Peyer's patch (tissue), 4 donors: ENCODE measurements at regions not wholly inside any gene's neighbourhood (a gene's known extent, or its start where the extent isn't known, plus 50 kb on each side); places are given as distances from the start of the nearest gene placed in this dataset.
"Not testable (repeated sequence)": the region's sequence is repeated elsewhere in the genome, so short reads cannot be mapped to it uniquely, and the experiment has no call there.

Experiments
- DNase-seq, 3 donors: peaks; one replicate each; pipeline ENCODE4 v3.0.0-alpha.2; 2017 to 2019
- H3K27ac ChIP-seq, 4 donors: fragments of 200-600 bp; sonication (generic); one replicate each; pipeline ENCODE4 v1.5.1; 2016 to 2019
- H3K27me3 ChIP-seq, 2 donors: fragments of 200-600 bp; sonication (generic); one replicate each; pipeline ENCODE4 v1.5.1; 2019
- H3K36me3 ChIP-seq, 3 donors: fragments of 200-600 bp; sonication (generic); one replicate each; pipeline ENCODE4 v1.5.1; 2016 to 2019
- H3K4me1 ChIP-seq, 4 donors: fragments of 200-600 bp; sonication (generic); one replicate each; pipeline ENCODE4 v1.5.1; 2016 to 2019
- H3K4me3 ChIP-seq, 4 donors: fragments of 200-600 bp; sonication (generic); 1 replicate in 3 of 4; 2 replicates in 1 of 4; pipeline ENCODE4 v1.5.1; 2016 to 2019; ENCODE audit warnings: mild to moderate bottlenecking in 1 of 4
- H3K9me3 ChIP-seq, 4 donors: fragments of 200-600 bp; sonication (generic); one replicate each; pipeline ENCODE4 v1.5.1; 2016 to 2019; ENCODE audit warnings: mild to moderate bottlenecking in 1 of 4
- CTCF ChIP-seq, 6 experiments: fragments of 450-650 bp in 4 of 6; fragments of 200-600 bp in 2 of 6; sonication (generic) in 1 of 6; IDR thresholded peaks; one replicate each; pipeline ENCODE4 v1.5.1; 2017 to 2019; ENCODE audit warnings: antibody characterized with exemption in 6 of 6, mild to moderate bottlenecking in 3 of 6, moderate library complexity in 1 of 6
- POLR2A ChIP-seq, 2 donors: fragments of 450-650 bp; IDR thresholded peaks; one replicate each; pipeline ENCODE4 v1.5.1; 2017; ENCODE audit warnings: antibody characterized with exemption in 2 of 2, mild to moderate bottlenecking in 2 of 2, moderate library complexity in 2 of 2

- Histone ChIP-seq H3K36me3 (no peaks in the 10 kb centered on the region), H3K27ac (no peak overlapping the region), H3K9me3 (no peaks in the 10 kb centered on the region), H3K4me1 (no peaks in the 10 kb centered on the region), H3K4me3 (no peak overlapping the region), H3K27me3 (no peaks in the 10 kb centered on the region)
- no peak for DNase-seq
- TF ChIP-seq CTCF (IDR thresholded peaks at IDR 0.05) (no peak), POLR2A (IDR thresholded peaks at IDR 0.05) (no peak)
Observed at GRCh38 chr6:74187811-74188210, 491.8 kb downstream of the CD109 start.

GRCh38 chr6:74182992-74183391 lies 487.0 kb downstream of the CD109 start:
- Histone ChIP-seq H3K4me1 (no peaks in the 10 kb centered on the region), H3K27ac (no peak overlapping the region), H3K27me3 (no peaks in the 10 kb centered on the region), H3K4me3 (no peak overlapping the region), H3K9me3 (no peaks in the 10 kb centered on the region), H3K36me3 (no peaks in the 10 kb centered on the region)
- DNase-seq, result no peak
- TF ChIP-seq POLR2A (IDR thresholded peaks at IDR 0.05) (no peak), CTCF (IDR thresholded peaks at IDR 0.05) (no peak)

DNA sequence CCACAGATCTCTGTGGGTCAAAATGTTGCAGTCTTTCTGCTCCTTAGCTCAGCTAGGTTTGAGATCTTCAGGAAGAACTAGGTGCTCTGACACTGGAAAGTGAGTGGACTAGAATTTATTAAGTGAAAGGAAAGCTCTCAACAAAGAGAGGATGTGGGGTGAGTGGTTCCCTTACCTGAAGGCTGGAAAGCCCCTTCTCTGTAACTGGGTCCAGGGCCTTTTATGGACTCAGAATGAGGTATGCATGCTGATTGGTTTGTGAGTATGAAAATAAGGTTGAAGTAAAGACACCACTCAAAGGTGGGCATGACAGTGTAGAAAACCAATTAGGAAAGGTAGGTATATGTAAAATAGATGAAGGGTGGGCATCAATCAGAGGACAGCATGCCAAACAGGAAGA lies 485.5 kb downstream of the CD109 start:
- no peaks in the 10 kb centered on the region for H3K36me3 ChIP-seq
- no peaks in the 10 kb centered on the region for H3K27me3 ChIP-seq
- no peak overlapping the region for H3K4me3 ChIP-seq

GRCh38 chr6:74177506-74177905 lies 481.5 kb downstream of the CD109 start:
- Histone ChIP-seq H3K4me3 (no peak overlapping the region), H3K4me1 (no peaks in the 10 kb centered on the region), H3K36me3 (no peaks in the 10 kb centered on the region), H3K9me3 (no peaks in the 10 kb centered on the region), H3K27ac (no peak overlapping the region), H3K27me3 (no peaks in the 10 kb centered on the region)
- DNase-seq, result no peak
- TF ChIP-seq CTCF (IDR thresholded peaks at IDR 0.05) (no peak), POLR2A (IDR thresholded peaks at IDR 0.05) (no peak)

More for the DNA sequence above, 485.5 kb downstream of the CD109 start:
- TF ChIP-seq POLR2A (IDR thresholded peaks at IDR 0.05) (no peak), CTCF (IDR thresholded peaks at IDR 0.05) (no peak)
- DNase-seq, result no peak
- Histone ChIP-seq H3K4me1 (no peaks in the 10 kb centered on the region), H3K9me3 (no peaks in the 10 kb centered on the region), H3K27ac (no peak overlapping the region)

- H3K27ac ChIP-seq, result peak overlapping the region in 1 of 4 donors; percentile 44
Observed at GRCh38 chr6:74170550-74170949, 474.5 kb downstream of the CD109 start.

DNA sequence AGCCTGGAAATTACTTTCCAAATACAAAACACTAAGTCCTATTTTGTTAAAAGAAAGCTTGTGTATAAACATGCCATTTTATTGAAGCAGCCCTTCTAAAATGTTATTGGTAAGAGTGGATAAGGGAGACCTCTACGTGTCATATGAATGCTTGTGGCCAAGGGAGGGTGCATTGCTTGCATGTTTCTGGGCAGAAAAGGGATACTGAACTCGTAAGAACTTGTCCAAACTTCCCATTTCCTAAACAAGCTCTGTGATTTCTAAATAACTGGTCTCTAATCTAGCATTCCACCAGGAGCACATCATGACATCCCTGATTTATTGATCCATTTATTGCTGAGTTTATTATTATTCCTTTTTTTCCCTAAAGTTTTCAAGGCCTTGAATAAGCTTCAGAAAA lies 474.1 kb downstream of the CD109 start:
- no peaks in the 10 kb centered on the region for H3K27me3 ChIP-seq
- no peak overlapping the region for H3K4me3 ChIP-seq
- peak overlapping the region in 1 of 4 donors; percentile 44 for H3K27ac ChIP-seq
- no peaks in the 10 kb centered on the region for H3K4me1 ChIP-seq
- no peaks in the 10 kb centered on the region for H3K36me3 ChIP-seq
- no peaks in the 10 kb centered on the region for H3K9me3 ChIP-seq
- DNase-seq, result no peak
- TF ChIP-seq POLR2A (IDR thresholded peaks at IDR 0.05), result no peak
- no peak for TF ChIP-seq CTCF (IDR thresholded peaks at IDR 0.05)

More at GRCh38 chr6:74170550-74170949, 474.5 kb downstream of the CD109 start:
- H3K4me3 ChIP-seq, H3K27me3 ChIP-seq, H3K4me1 ChIP-seq, H3K36me3 ChIP-seq, H3K9me3 ChIP-seq, DNase-seq: not testable (repeated sequence)
